Ascending aorta (tissue), 2 donors: ENCODE measurements at regions not wholly inside any gene's neighbourhood (a gene's known extent, or its start where the extent isn't known, plus 50 kb on each side); places are given as distances from the start of the nearest gene placed in this dataset.
A peak's percentile ranks its signal among the peaks of the same experiment; 100 is the strongest.
"Not testable (repeated sequence)": the region's sequence is repeated elsewhere in the genome, so short reads cannot be mapped to it uniquely, and the experiment has no call there.

Experiments used
- DNase-seq, 2 donors: peaks; one replicate each; pipeline ENCODE4 v3.0.0-alpha.2; 2019; ENCODE audit warnings: low spot score in 2 of 2
- H3K27ac ChIP-seq, 2 donors: fragments of 200-600 bp; sonication (generic); one replicate each; pipeline ENCODE4 v1.5.1; 2016 to 2017; ENCODE audit warnings: mild to moderate bottlenecking in 1 of 2
- H3K27me3 ChIP-seq: fragments of 200-600 bp; sonication (generic); one replicate; pipeline ENCODE4 v1.5.1; 2017
- H3K36me3 ChIP-seq, 2 donors: fragments of 200-600 bp; sonication (generic); one replicate each; pipeline ENCODE4 v1.5.1; 2016
- H3K4me1 ChIP-seq, 2 donors: fragments of 200-600 bp; sonication (generic); one replicate each; pipeline ENCODE4 v1.5.1; 2016 to 2017; ENCODE audit warnings: mild to moderate bottlenecking in 1 of 2
- H3K4me3 ChIP-seq, 2 donors: fragments of 200-600 bp; sonication (generic); one replicate each; pipeline ENCODE4 v1.5.1; 2016 to 2017; ENCODE audit warnings: mild to moderate bottlenecking in 1 of 2
- H3K9me3 ChIP-seq, 2 donors: fragments of 200-600 bp; sonication (generic); one replicate each; pipeline ENCODE4 v1.5.1; 2016
- intact Hi-C: fragments of 100-400 bp; cut with DNase I; formaldehyde crosslinking; loops from one replicate; pipeline ENCODE4 v1.15.1; 2023
- TF ChIP-seq, protein P1 (sequence below), 3 experiments: fragments of 200-600 bp in 2 of 3; fragments of 450-650 bp in 1 of 3; sonication (generic) in 2 of 3; IDR thresholded peaks; one replicate each; pipeline ENCODE4 v1.5.1; 2016 to 2019; ENCODE audit warnings: antibody characterized with exemption in 3 of 3, mild to moderate bottlenecking in 1 of 3, moderate library complexity in 1 of 3

DNA sequence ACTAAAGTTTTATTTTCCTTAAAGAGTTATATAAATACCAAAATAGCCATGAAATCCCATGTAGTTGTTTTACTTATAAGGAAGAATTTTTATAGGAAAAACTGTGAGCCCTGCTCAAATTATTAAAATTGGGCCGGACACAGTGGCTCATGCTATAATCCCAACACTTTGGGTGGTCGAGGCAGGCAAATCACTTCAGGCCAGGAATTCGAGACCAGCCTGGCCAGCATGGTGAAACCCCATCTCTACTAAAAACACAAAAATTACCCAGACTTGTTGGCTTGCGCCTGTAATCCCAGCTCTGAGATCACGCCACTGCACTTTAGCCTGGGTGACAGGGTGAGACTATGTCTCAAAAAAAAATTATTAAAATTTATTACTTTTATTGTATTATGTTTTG, 149.3 kb downstream of the MRPL39 start:
- intact Hi-C loops, result no loop called here
- DNase-seq, result no peak

DNA sequence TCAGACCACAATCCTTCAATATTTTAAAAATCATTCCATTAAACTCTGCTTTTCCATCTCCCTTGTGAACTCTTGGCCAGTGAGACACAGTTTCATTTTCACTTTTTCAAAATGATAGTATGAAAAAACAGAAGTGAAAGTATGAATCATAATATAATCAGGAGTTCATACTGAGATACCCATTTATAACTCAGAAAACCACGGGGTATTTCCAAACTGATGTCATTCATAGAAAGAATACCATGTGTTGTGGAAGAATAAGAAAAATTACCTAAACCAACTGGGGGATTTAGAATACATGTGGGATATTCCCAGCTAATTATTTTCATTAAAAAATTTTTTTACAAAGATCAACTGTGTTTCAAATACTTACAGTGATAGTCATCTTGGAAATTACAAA, 149.9 kb downstream of the MRPL39 start:
- no peak for DNase-seq
- no peak overlapping the region for H3K27ac ChIP-seq
- peaks cover 0 to 8% of the 10 kb centered on the region in 2 donors for H3K4me1 ChIP-seq
- TF ChIP-seq, protein P1, sequence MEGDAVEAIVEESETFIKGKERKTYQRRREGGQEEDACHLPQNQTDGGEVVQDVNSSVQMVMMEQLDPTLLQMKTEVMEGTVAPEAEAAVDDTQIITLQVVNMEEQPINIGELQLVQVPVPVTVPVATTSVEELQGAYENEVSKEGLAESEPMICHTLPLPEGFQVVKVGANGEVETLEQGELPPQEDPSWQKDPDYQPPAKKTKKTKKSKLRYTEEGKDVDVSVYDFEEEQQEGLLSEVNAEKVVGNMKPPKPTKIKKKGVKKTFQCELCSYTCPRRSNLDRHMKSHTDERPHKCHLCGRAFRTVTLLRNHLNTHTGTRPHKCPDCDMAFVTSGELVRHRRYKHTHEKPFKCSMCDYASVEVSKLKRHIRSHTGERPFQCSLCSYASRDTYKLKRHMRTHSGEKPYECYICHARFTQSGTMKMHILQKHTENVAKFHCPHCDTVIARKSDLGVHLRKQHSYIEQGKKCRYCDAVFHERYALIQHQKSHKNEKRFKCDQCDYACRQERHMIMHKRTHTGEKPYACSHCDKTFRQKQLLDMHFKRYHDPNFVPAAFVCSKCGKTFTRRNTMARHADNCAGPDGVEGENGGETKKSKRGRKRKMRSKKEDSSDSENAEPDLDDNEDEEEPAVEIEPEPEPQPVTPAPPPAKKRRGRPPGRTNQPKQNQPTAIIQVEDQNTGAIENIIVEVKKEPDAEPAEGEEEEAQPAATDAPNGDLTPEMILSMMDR (IDR thresholded peaks at IDR 0.05), result no peak
- no peaks in the 10 kb centered on the region for H3K27me3 ChIP-seq
- no peaks in the 10 kb centered on the region for H3K9me3 ChIP-seq
- intact Hi-C loops, result no loop called here
- peak overlapping the region in 1 of 2 donors; percentile 43 for H3K4me3 ChIP-seq
- no peaks in the 10 kb centered on the region for H3K36me3 ChIP-seq

More for the DNA sequence above, 149.3 kb downstream of the MRPL39 start:
- Histone ChIP-seq H3K4me1 (peaks cover 0 to 8% of the 10 kb centered on the region in 2 donors), H3K9me3 (no peaks in the 10 kb centered on the region), H3K27ac (no peak overlapping the region), H3K4me3 (no peak overlapping the region), H3K27me3 (no peaks in the 10 kb centered on the region), H3K36me3 (no peaks in the 10 kb centered on the region)
- TF ChIP-seq, protein P1 (IDR thresholded peaks at IDR 0.05), result no peak

DNA sequence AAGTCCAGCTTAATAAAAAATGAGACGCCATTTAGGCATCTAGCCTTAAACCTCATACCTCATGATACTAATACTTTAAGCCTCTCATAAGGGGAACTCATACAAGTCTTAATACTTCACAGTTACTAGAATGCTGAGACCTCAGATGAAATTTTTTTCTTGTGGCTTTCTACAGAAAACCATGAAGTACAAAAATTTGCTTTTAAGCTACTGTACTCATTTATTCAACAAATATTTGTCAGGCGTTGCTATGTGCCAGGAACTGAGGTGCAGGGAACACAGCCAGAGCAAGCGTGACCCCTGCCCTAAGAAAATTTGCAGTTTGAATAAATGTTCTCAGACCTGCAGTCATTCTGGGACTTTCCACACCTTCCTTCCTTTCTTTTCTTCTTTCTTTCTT, 150.6 kb downstream of the MRPL39 start:
- intact Hi-C loops, result no loop called here
- TF ChIP-seq, protein P1 (IDR thresholded peaks at IDR 0.05), result no peak
- Histone ChIP-seq H3K27ac (no peak overlapping the region), H3K27me3 (no peaks in the 10 kb centered on the region), H3K4me1 (peaks cover 0 to 9% of the 10 kb centered on the region in 2 donors), H3K4me3 (no peak overlapping the region), H3K9me3 (no peaks in the 10 kb centered on the region), H3K36me3 (no peaks in the 10 kb centered on the region)
- no peak for DNase-seq

DNA sequence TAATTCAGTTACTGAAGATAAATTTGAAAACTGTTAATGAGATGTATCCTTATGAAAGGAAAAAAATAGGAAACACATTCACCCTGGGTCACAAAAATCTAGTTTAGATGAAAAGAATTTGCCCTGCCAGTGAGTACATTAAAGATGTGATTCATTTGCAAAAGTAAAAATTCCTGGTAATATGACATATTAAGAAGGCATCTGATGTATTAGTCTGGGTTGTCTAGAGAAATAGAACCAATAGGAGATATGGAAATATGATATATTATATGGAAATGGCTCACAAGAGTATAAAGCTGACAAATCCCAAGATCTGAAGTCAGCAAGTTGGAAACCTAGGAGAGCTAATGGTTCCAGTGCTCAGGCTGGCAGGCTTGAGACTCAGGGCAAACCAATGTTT, 153.8 kb downstream of the MRPL39 start:
- Histone ChIP-seq H3K27ac (no peak overlapping the region), H3K4me1 (peaks cover 0 to 12% of the 10 kb centered on the region in 2 donors), H3K4me3 (no peak overlapping the region), H3K9me3 (no peaks in the 10 kb centered on the region), H3K36me3 (no peaks in the 10 kb centered on the region), H3K27me3 (no peaks in the 10 kb centered on the region)
- no peak for DNase-seq
- TF ChIP-seq, protein P1 (IDR thresholded peaks at IDR 0.05), result no peak
- intact Hi-C loops, result no loop called here

DNA sequence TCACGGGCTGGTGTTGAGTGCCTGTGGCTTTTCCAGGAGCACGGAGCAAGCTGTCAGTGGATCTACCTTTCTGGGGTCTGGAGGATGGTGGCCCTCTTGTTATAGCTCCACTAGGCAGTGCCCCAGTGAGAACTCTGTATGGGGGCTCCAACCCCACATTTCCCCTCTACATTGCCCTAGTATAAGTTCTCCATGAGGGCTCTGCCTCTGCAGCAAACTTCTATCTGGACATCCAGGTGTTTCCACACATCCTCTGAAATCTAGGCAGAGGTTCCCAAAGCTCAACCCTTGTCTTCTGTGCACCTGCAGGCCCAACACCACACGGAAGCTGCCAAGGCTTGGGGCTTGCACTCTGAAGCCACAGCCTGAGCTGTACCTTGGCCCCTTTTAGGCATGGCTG, 157.3 kb downstream of the MRPL39 start:
- no peak overlapping the region for H3K27ac ChIP-seq
- no peaks in the 10 kb centered on the region for H3K36me3 ChIP-seq
- H3K4me3 ChIP-seq, result no peak overlapping the region
- H3K4me1 ChIP-seq, result peaks cover 0 to 4% of the 10 kb centered on the region in 2 donors
- intact Hi-C loops, result no loop called here
- TF ChIP-seq, protein P1 (IDR thresholded peaks at IDR 0.05), result no peak
- DNase-seq, result no peak
- no peaks in the 10 kb centered on the region for H3K27me3 ChIP-seq
- no peaks in the 10 kb centered on the region for H3K9me3 ChIP-seq

DNA sequence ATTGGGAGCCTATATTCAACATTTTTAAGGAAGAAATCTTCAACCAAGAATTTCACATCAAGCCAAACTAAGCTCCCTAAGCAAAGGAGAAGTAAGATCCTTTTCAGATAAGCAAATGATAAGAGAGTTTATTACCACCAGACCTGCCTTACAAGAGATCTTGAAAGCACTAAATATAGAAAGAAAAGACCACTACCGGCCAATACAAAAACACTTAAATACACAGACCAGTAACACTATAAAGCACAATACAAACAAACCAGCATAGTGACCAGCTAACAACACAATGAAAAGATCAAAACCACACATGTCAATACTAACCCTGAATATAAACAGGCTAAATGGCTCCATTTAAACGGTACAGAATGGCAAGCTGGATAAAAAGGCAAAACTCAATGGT, 165.4 kb downstream of the MRPL39 start:
- Histone ChIP-seq H3K9me3 (no peaks in the 10 kb centered on the region), H3K36me3 (no peaks in the 10 kb centered on the region), H3K27ac (no peak overlapping the region), H3K4me1 (no peaks in the 10 kb centered on the region), H3K4me3 (no peak overlapping the region), H3K27me3 (no peaks in the 10 kb centered on the region)
- DNase-seq, result no peak
- TF ChIP-seq, protein P1 (IDR thresholded peaks at IDR 0.05), result no peak
- intact Hi-C loops, result no loop called here

DNA sequence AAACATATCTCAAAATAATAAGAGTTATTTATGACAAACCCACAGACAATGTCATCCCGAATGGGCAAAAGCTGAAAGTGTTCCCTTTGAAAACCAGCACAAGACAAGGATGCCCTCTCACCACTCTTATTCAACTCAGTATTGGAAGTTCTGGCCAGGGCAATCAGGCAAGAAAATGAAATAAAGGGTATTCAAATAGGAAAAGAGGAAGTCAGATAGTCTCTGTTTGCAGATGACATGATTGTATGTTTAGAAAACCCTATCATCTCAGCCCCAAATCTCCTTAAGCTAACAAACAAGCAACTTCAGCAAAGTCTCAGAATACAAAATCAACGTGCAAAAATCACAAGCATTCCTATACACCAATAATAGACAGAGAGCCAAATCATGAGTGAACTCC, 169.8 kb downstream of the MRPL39 start:
- H3K4me3 ChIP-seq, H3K4me1 ChIP-seq, H3K27me3 ChIP-seq, H3K36me3 ChIP-seq, intact Hi-C loops, H3K9me3 ChIP-seq, DNase-seq, H3K27ac ChIP-seq: not testable (repeated sequence)
